KG1 (cell line): ENCODE measurements at regions not wholly inside any gene's neighbourhood (a gene's known extent, or its start where the extent isn't known, plus 50 kb on each side); places are given as distances from the start of the nearest gene placed in this dataset.

Experiments used
- DNase-seq: peaks from one replicate; lab custom pipeline; 2025; lab: John Stamatoyannopoulos, UW

DNA sequence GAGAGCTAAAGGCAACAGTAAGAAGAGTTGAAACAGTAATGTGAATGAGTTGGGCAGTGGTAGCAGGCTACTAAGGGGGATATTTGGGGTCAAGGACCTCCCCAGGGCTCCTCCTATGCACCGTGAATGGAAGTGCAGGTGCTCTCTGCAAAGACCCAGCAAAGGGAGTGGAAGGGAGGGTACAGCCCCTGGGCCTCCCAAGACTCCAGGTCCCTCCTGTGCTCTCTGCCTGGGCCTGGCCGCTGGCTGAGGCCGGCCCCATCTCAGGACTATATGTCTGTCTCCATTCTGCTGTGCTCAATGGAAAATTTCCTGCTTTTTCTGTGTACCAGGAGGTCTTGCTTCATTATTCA lies 372.1 kb upstream of the MKI67 start:
- no peak for DNase-seq

DNA sequence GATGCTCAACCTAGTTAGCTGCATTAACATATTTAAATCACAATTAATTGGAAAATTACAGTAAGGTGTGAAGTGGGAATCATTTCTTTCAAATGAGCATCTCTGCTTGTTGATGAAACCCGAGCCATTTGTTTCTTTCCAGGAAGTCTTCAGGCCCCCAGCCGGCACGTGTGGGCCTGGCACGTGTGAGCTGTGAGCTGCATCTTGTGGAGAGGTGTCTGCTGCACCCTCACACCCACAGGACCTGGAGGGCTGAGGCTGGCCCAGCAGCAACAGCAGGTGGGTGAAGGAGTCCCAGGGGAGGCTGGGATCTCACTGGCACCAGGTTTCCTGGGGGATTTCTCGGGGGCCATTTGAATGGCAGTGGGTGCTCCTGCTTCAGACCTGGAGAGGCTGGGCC lies 372.5 kb upstream of the MKI67 start:
- no peak for DNase-seq

DNA sequence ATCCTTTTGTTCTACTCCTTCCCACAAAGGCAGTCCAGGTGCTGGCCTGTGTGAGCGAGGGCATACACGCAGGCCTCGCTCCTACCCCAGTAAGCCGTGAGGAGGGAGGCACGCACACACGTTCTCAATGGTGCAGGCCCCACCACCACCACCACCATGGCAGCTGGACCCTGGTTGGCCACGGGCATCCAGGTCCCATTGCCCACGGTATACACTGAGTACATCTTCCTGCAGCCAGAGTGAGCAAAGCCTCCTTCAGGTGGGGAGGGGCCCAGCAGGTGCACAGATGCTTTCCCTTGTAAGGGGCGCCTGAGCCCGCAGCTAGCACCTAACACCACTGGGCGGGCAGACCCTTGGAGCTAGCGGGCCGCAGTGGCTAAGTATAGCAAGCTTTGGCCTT lies 373.3 kb upstream of the MKI67 start:
- DNase-seq: no peak

DNA sequence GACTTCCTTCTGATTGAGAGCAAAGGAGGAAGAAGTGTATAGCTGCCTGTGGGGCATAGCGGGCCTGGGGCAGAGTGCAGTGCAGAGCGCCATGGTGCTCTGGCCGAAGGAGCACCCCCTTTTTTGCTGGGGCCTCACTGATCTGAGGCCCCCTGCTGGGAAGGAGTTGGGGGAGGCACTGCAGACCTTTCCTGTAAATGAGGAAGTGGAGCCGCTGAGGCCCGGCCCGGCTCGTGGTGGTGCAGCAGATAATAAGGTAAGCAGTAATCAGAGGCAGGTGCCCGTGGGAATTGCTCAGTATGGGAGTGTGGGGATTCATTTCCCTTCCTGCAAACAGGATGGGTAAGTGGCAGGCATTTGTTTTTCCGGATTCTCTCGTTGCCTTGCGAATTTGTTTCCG lies 373.7 kb upstream of the MKI67 start:
- DNase-seq: no peak

DNA sequence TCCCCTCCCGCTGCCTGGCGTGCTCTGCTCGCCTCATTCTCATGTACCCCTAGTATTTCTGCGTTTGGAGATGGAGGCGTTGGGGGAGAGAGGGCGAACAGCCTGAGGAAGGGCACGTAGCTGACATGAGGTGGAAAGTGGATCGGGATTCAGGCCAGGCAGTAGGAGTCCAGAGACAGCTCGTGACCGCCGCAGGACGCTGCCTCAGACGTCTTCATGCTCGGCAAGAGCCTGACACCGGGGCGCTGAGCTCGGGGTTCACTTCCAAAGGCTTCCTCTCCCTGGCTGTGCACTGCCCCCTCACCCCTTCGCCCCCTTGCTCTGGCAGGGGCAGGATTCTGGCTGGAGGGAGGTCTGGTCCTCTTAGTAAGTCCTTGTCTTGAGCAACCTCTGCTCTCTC lies 374.4 kb upstream of the MKI67 start:
- DNase-seq: no peak

DNA sequence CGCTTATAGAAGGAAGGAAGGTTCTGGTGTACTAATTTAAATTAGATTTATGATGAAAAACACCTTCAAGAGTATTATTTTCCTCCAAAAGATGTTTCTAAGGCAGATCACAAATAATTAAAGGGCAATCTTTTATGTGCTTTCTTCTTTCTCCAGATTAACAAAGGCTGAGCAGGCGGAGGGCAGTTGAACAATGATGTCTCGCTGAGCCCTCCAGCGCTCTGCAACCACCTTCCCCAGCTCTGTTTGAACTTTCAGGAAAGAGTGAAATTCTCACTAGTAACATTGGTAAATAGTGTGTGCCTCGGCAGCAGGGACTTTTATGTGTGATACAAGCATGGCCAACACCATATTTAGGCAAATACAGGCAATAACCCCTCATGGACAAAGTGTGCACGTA lies 379.1 kb upstream of the MKI67 start:
- DNase-seq: no peak

DNA sequence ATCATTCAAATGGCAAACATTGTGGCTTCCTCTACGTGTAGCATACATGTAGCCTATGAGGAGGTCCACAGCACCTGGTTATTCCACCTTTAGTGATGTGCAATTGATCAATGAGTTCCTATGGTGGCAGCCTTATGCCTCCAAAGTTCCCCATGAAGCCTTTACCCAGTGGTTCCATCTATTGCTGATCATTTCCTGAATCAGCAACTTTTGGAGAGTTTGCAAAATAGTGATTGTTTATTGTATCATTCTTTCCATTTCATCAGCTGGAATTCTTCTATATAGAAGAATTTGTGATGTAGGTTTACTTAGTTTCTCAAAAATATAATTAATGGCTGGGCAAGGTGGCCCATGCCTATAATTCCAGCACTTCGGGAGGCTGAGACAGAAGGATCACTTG lies 380.2 kb upstream of the MKI67 start:
- DNase-seq: no peak

DNA sequence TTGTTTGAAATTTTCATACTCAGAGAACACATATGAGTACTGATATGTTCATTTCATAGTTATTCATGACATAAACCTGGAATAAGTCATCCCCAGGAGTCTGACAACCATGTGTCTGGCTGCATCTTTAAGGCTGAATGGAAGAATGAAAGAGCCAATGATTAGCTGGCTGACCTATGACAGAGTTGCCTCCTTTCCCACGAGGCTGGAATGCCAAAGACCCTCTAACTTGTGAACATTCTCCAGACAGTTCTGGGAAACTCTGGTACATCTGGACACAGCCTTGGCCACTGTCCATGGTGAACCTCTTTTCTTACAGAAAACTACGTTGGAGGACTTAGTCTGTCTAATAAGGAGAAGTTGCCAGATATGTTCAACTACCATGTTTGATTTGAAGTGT lies 380.8 kb upstream of the MKI67 start:
- DNase-seq: no peak

DNA sequence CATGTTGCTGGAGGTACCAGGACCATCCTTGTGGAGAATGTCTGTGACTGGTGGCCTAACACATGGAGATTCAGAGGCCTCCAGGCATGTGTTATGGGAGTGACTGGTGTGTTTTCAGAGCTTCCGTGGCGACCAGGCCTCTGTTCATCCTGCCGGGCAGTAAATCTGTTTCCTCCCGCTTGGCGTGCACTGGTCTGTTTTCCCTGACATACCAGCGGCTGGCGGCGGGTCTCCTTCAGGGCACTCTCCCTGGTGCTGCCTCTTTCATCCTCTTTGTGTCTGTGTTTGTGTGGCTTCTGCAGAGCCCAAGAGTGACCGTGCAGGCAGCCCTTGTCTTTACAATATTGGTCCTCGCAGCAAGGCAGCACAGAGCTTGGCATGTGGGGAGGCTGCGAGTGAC lies 385.1 kb upstream of the MKI67 start:
- DNase-seq: no peak

DNA sequence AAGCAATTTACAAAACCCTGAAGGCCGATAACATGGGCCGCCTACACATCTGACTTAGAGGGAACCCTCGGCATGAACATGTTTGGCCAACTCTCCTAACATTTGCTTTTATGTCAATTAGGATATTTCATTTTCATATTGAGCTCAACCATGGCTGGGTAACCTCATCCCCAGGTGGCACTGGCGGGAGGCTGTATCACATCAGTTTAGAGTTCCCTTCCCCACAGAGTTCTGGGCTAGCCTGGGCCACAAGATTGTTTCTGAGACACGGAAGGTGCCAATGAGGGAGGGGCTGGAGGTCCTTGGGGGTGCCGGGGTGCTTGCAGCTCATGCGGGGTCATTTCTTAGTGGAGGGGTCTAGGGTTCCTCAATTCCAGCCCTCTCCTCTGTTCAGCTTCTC lies 386.5 kb upstream of the MKI67 start:
- DNase-seq: no peak

DNA sequence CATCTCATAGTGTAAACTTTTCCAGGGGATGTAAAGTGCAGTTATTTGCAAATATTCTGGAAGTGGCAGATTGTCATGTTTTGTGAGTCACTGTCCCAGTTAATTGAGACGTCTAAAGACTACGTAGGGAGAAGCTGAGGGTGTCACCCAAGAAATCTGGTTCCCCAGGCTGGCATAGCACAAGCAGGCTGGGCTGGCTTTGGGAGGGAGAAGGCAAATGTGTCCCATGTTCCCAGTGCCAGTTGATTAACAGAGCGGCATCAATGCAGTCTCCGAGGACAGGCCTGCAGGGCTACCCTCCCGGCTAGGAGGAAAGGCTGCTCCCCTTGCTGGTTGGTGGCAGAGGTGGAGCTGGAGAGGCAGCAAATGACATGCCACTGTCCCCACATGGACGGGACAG lies 388.3 kb upstream of the MKI67 start:
- DNase-seq: no peak

DNA sequence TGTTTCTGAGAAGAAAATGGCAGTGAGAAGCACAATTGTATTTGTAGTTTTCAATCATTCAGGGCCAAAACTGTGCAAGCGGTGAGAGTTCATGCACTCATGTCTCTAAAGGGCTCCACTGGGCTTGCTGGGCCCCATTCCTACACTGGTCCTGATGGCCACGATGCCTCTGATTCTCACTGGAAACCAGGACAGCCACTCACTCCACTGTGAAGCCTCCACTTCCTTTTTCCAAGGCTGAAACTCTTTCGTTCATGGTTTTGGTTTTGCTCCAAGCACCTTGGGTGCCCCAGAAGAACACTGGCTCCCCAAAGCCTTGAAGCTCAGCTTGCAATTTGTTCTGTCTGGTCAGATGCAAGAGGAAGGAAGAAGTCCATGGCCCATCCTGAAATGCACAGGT lies 390.0 kb upstream of the MKI67 start:
- DNase-seq: no peak

DNA sequence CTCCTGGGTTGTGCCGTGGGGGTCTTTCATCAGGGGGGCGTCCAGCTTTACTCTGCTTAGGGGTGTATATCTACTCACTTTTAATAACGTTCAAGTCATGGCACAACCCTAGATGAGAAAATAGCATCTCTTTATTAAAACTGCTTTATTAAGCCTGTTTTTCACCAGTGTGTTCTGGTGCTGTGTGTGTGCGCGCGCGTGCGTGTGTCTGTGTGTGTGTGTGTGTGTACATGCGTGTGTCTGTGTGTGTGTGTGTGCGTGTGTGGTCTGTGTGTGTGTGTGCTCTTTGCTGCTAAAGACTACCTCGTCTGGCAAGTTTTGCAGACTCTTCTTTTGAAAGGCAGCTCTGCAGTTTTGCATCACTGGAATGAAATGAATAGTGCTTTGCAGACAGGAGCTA lies 390.9 kb upstream of the MKI67 start:
- DNase-seq: no peak

DNA sequence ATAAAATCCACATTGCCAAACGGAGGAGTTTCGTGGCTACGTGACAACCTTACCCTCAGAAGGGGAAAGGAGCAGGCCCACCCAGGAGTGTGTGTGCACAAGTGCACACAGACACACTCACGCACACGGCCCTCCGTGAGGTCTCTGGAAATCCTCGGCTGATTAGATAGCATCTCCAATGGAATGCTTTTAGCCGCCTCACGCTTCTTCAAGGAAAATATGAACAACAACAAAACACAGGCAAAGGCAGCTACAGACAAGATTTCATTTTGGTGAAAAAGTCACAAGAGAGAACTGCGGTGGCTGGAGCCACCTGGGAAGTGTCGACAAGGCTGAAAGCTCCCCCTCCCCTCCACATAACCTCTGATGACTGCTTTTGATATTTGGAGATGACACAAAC lies 391.8 kb upstream of the MKI67 start:
- DNase-seq: no peak

DNA sequence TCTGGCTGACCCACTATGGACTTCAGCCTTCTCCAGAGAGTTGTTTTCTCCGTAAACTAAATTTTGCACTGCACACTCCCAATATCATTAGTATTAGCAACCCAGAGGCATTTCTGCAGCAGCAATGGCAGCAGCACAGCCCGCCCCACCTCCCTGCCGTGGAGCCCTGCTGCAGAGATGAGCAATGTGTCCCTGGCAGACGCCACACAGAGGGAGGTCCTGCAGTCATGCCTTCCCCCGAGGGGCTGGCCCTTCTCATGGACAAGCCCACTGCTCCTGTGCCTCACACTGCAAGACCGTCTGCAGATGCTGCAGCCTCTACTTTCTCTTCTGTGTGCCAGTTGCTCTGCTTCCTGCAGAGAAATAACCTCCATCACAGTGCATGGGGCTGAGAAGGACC lies 393.4 kb upstream of the MKI67 start:
- DNase-seq: no peak

DNA sequence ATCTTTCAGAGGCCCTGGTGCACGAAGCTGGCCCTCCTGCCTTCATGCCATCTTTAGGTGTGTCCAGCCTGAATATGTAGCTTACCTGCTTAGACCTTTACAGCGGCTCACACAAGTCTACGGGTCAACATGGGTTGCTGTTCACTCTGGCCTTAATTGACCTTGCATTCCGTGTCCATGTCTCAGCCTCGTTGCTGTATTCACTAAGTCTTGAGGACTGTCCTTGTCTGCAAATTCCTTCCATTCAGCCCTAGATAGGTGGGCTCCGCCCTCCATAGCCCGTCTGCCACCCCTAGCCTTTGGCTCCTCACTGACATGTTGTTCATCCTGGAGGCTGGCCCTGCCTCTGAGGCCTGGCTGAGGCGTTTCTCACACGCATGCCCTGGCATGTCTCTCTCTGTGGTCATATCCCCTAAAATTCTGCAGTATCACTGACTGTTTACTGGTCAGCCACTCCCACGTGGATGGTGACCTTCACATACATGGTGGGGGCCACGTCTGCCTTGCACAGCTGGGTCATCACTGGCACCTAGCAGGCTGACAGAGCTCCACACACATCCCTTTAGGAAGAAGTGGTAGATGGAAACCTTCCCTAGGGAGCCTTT lies 394.1 kb upstream of the MKI67 start:
- DNase-seq: no peak

DNA sequence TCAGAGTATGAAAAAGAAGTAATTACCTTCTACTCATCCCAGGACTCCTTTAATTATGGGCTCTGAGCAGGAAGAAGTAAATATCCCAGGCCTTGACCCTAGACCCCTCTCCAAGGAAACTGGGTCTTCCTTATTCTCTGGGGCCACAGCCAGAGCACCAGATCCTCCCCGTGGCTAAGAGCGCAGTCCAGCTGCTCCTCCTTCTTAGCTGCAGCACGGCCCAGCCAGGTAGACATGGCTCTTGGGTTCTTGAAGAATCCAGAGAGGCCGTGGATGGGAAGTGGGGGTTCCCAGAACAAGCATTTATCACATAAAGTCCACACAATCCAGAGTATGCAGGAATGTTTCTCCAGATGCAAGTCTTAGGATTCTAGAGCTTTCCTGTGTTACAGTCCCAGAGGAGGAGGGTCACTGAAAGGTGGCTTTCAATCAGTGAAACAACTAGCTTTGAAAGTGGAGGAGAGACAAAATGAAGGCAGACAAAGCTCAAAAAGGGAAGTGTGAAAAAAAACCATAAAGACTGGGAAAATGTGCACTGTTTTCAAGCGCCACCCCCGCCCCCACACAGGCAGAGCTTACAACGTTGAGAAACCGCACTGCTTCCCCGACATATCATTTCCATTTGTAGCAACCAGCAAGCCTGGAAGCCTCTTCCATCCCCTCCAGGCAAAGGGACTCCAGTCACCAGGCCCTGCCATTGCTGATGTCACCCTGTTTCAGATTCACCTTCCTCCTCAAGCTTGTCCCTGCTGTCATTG lies 396.5 kb upstream of the MKI67 start:
- no peak for DNase-seq

DNA sequence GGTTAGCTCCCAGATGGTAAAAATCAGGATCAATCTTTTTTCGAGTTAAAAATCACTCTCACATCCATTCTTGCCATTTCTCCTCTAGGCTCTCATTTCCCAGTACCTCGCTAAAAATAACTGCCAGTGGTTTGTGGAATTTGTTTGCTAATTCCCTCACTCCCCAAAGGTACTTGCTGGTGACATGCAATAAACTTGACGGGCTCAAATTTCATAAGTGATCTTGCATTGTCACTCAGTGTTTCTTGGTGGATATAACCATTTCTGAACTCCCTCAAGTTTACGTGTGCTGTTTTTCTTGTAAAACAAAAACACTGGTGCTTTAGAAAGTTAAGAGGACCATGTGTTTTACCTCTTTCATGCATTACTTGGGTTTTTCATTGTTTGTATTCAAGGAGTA lies 399.2 kb upstream of the MKI67 start:
- no peak for DNase-seq

DNA sequence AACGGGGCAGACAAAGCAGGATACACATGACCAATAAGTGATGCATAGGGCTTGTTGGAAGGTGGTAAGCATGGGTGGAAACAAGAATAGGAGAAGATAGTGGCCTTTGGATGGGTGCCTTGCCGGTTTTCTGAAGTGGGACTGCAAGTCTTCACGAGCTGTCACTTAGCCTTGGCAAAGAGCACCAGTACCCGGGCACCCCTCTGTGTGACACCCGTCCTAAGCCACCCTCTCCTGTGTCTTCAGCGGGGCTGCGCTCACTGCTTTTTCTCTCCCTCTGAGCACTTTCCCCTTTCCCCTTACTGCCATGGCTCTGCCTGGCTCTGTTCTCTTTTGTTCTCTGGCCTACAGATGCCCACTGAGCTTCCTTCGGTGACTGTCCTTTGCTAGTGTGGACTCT lies 399.7 kb upstream of the MKI67 start:
- DNase-seq: no peak

DNA sequence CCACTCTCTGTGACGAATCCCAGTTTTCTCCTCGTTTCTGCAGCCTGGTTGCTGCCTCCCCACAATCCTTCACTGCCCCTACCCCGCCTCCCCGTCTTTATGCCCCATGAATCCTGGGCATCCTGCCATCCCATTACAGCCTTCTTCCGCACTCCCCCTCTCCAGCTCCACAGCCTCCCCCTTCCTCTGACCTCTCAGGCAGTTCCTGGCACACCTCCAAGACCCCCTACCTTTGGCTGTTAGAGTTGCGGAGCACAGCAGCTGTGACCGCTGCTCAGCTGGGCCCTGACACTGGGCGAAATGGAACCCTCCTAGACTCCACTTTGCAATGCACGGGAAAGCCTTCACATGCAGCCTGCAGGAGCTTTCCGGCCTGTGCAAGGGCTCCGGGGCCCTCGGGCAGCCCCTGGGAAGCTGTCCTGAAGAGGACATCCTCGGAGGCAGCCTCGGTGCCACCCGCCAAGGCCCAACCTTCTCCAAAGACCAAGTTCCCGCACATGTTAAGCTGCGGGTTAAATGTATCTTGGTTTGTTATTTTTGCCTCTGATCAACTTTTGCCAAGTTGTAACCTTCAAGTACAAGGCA lies 400.7 kb upstream of the MKI67 start:
- DNase-seq: no peak

DNA sequence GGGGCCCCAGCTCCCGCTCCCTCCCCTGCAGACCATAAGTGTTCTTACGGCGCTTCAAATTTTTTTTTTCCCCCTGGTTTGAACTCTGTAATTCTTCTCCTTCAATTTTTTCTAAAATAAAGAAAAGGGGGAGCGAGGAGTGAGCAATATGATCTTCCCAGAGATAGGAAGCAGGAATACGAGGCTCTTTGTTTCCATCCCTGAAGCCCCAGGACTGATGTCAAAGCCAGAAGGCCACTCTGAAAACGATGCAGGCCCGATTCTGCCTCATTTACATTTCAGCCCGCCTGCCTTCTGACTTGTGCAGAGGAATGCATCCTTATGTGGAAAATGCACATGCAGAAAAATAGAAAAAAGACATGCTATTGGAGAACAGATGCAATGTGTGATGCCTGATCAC lies 401.5 kb upstream of the MKI67 start:
- DNase-seq: no peak

DNA sequence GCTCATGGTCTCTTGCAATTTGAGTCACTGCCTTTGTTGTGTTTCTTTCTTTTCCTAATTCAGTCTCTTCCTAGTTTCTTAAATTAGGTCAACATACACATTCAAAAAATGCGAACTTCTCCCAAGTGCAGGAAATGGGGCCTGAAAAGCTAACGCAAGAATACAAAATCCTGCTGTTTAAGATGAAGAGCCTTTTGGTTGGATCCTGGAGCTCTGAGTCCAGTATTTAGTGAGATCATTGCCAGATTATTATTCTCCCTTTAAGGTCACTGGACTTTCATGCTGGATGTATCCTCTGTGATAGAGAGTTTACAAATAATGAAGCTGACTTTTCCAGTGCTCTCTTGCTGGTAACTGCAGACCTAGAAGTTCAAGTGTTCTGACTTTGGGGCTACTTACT lies 401.9 kb upstream of the MKI67 start:
- DNase-seq: no peak

DNA sequence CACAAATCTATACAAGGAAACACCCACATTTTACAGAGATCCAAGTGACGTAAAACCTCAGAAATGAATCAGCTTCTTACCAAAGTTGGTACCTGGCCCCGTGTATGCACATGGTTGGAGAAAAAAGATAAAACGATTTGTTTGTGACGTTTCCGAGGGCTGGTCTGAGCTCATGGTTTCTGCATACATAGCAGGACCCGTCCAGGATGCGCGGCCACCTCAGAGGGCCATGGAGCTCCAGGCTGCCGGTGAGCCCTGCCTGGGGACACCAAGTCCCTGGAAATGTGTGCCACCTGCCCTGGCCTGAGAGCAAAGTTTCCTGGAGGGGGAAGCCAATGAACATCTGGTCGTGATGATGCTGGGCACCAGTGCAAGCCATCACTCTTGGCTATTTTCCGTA lies 402.6 kb upstream of the MKI67 start:
- DNase-seq: no peak

DNA sequence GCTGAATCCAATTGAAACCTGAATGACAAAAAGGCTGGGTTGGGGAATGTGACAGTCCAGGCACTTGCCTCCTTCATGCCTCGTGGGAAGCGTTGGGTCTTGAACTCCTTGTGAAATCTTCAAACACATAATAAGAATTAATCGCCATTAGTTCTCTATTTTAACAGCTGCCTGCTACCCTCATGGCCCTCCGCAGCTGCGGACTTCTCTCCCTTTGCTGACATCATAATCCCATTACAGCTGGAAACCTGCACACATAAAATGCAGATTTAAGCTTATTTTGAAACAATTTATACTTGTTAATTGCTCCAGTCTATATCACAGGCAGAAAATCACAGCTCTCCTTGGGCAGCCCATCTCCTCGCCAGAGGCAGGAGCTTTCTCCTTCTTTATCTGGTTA lies 403.0 kb upstream of the MKI67 start:
- DNase-seq: no peak
